GM12892 (cell line): ENCODE measurements at regions not wholly inside any gene's neighbourhood (a gene's known extent, or its start where the extent isn't known, plus 50 kb on each side); places are given as distances from the start of the nearest gene placed in this dataset.

Experiments used
- POLR2A ChIP-seq: IDR thresholded peaks from 2 replicates; pipeline ENCODE4 v1.6.1; 2011; ENCODE audit warnings: low read depth, low read length, control low read depth
- POLR2AphosphoS5 ChIP-seq: IDR thresholded peaks from 2 replicates; pipeline ENCODE4 v1.6.1; 2011; ENCODE audit warnings: low read depth, low read length, control low read depth

DNA sequence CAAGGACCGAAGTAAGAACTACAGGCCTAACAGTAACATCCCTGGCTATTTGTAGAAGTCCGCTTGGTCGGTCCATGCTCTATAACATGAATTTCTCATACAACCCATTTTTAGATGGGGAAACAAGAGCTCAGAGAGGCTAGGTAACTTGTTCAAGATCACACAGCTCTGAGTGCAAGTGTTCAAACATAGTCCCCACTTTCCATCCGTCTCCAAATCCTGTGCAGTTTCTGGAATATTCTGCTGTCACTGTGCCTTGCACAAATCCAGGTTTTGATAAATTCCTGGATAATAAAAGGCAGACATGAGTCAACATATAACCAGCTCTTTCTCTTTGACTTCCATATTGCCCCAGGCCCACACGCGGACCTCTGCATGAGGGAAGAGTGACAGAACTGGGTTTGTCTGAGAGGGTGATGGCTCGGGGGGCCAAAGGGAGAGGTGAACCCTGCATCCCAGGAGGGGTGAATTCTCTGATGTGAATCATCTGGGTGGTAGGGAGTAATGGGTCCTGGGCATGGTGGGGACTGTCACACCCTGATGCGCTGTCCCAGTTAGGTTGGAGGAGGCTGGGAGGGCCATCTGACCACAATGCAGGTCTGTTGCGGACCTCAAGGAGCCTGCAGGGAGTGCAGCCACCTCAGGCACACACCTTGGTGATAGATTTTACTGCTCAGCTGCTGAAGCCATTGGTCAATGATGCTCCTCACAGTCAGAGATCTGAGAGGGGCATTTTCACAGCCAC is 162.2 kb downstream of the SMAD6 start:
- TF ChIP-seq POLR2A = no peak
- no peak for TF ChIP-seq POLR2AphosphoS5
